GM23338 (cell line): ENCODE measurements at regions not wholly inside any gene's neighbourhood (a gene's known extent, or its start where the extent isn't known, plus 50 kb on each side); places are given as distances from the start of the nearest gene placed in this dataset.

Experiments used
- ATAC-seq: fragments of 200-7000 bp; cut with Tn5 transposase; 3 replicates; pipeline ENCODE4 v1.9.1; 2020
- DNase-seq: peaks from one replicate; pipeline ENCODE4 v3.0.0-alpha.2; 2015; ENCODE audit warnings: low spot score
- H2AFZ ChIP-seq: fragments of 200-600 bp; sonication (generic); 2 replicates; pipeline ENCODE4 v1.8.0; 2016; ENCODE audit warnings: antibody characterized with exemption, mild to moderate bottlenecking, moderate library complexity
- H3F3A ChIP-seq: fragments of 200-600 bp; sonication (generic); replicated peaks from 2 replicates; pipeline ENCODE4 v1.8.0; 2017; ENCODE audit warnings: antibody characterized with exemption, mixed run types, low read depth
- H3K27ac ChIP-seq: fragments of 200-600 bp; sonication (generic); 2 replicates; pipeline ENCODE4 v1.6.1; 2016; ENCODE audit warnings: low read depth
- H3K27me3 ChIP-seq: fragments of 200-600 bp; sonication (generic); 2 replicates; pipeline ENCODE4 v1.8.0; 2016; ENCODE audit warnings: mild to moderate bottlenecking, mixed run types, moderate library complexity; ENCODE audit not compliant: insufficient read depth
- H3K36me3 ChIP-seq: fragments of 200-600 bp; sonication (generic); 2 replicates; pipeline ENCODE4 v1.8.0; 2016; ENCODE audit warnings: mild to moderate bottlenecking; ENCODE audit not compliant: insufficient read depth
- H3K4me1 ChIP-seq: fragments of 200-600 bp; sonication (generic); 2 replicates; pipeline ENCODE4 v1.8.0; 2016; ENCODE audit warnings: mild to moderate bottlenecking, moderate library complexity; ENCODE audit not compliant: insufficient read depth
- H3K4me2 ChIP-seq: fragments of 200-600 bp; sonication (generic); 2 replicates; pipeline ENCODE4 v1.7.1; 2017; ENCODE audit warnings: mixed run types
- H3K4me3 ChIP-seq: fragments of 200-600 bp; sonication (generic); 2 replicates; pipeline ENCODE4 v1.6.1; 2016; ENCODE audit warnings: mixed run types
- H3K79me2 ChIP-seq: fragments of 200-600 bp; sonication (generic); replicated peaks from 2 replicates; pipeline ENCODE4 v1.8.0; 2017; ENCODE audit warnings: mild to moderate bottlenecking; ENCODE audit not compliant: insufficient read depth
- H3K9me2 ChIP-seq: fragments of 200-600 bp; sonication (generic); 2 replicates; pipeline ENCODE4 v1.8.0; 2017; ENCODE audit not compliant: insufficient read depth
- H4K20me1 ChIP-seq: fragments of 200-600 bp; sonication (generic); replicated peaks from 2 replicates; pipeline ENCODE4 v1.8.0; 2017; ENCODE audit warnings: mild to moderate bottlenecking; ENCODE audit not compliant: insufficient read depth
- H3K27ac Mint-ChIP-seq: 2 replicates; pipeline ENCODE4 v1.8.0; 2020; ENCODE audit warnings: inconsistent platforms, mild to moderate bottlenecking, moderate library complexity, mixed read lengths
- H3K27me3 Mint-ChIP-seq: 3 replicates; pipeline ENCODE4 v1.8.0; 2022; ENCODE audit warnings: low read depth, mild to moderate bottlenecking, moderate library complexity, mixed read lengths, inconsistent platforms; ENCODE audit not compliant: insufficient read depth, poor library complexity
- H3K36me3 Mint-ChIP-seq: 3 replicates; pipeline ENCODE4 v1.8.0; 2021; ENCODE audit warnings: low read depth, mild to moderate bottlenecking, inconsistent platforms, moderate library complexity, mixed read lengths
- H3K4me1 Mint-ChIP-seq: 3 replicates; pipeline ENCODE4 v1.8.0; 2020; ENCODE audit warnings: mild to moderate bottlenecking, inconsistent platforms, mixed read lengths
- H3K4me3 Mint-ChIP-seq: 3 replicates; pipeline ENCODE4 v1.8.0; 2021; ENCODE audit warnings: moderate library complexity, mild to moderate bottlenecking, inconsistent platforms, mixed read lengths
- H3K9me3 Mint-ChIP-seq: 3 replicates; pipeline ENCODE4 v1.8.0; 2020; ENCODE audit warnings: moderate library complexity, mild to moderate bottlenecking, inconsistent platforms, mixed read lengths
- CREB1 ChIP-seq: fragments of 250-450 bp; sonication (Bioruptor Pico); IDR thresholded peaks from 2 replicates; pipeline ENCODE4 v1.5.0; 2020; ENCODE audit warnings: low read depth, mild to moderate bottlenecking, moderate library complexity
- CTCF ChIP-seq, 2 experiments: fragments of 200-600 bp in 1 of 2; sonication (generic) in 1 of 2; conservative IDR thresholded peaks; 2 replicates each; pipeline versions ENCODE4 v1.5.1 to v1.6.1; 2016 to 2017; ENCODE audit warnings: antibody characterized with exemption in 2 of 2, low read depth in 2 of 2, mild to moderate bottlenecking in 2 of 2, moderate library complexity in 1 of 2
- JUNB ChIP-seq: IDR thresholded peaks from one replicate; pipeline ENCODE4 v1.6.1; 2016; ENCODE audit warnings: antibody characterized with exemption; ENCODE audit not compliant: unreplicated experiment
- NANOG ChIP-seq: IDR thresholded peaks from 2 replicates; pipeline ENCODE4 v1.6.1; 2016; ENCODE audit warnings: antibody characterized with exemption, borderline replicate concordance
- ZNF331 ChIP-seq: fragments of 250-450 bp; sonication (Bioruptor Pico); IDR thresholded peaks from 2 replicates; pipeline ENCODE4 v1.5.0; 2020; ENCODE audit warnings: low read depth, mild to moderate bottlenecking, moderate library complexity
- TF ChIP-seq, protein P1 (sequence below): IDR thresholded peaks from one replicate; pipeline ENCODE4 v1.6.1; 2018; ENCODE audit warnings: antibody characterized with exemption; ENCODE audit not compliant: unreplicated experiment

- H3K9me2 ChIP-seq = no peaks in the 10 kb centered on the region
Observed at GRCh38 chr14:49418789-49419188, 167.4 kb downstream of the RPS29 start.

DNA sequence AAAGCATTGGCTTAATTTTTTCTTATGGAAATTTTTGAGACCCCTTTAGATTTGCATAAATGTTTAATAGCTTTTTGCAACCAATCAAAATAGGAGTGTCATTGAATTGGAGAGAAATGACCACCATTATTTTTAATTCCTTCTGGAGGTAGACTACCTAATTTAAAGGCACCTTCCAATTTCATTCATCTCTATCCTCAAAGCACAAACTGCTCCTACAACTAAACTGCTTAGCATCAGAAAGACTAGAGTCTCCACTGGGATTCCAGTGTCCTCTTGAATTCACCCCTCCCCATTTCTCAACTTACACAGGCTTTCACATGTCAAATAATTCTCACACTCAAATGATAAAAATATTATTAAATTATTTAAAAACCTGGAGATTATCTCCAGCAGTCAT lies 168.4 kb downstream of the RPS29 start:
- Mint-ChIP-seq H3K9me3 (no peaks in the 10 kb centered on the region), H3K36me3 (no peaks in the 10 kb centered on the region), H3K27ac (no peak overlapping the region), H3K4me3 (no peak overlapping the region), H3K27me3 (peaks cover 7% of the 10 kb centered on the region), H3K4me1 (peaks cover 21% of the 10 kb centered on the region)
- Histone ChIP-seq H2AFZ (no peak overlapping the region), H3K27me3 (no peaks in the 10 kb centered on the region), H3K4me1 (peaks cover 20% of the 10 kb centered on the region), H3K36me3 (no peaks in the 10 kb centered on the region), H3K4me2 (peak overlapping the region; percentile 58; the same call in 1 of the 2 replicates), H3K79me2 (no peaks in the 10 kb centered on the region), H3K4me3 (no peak overlapping the region), H3K9me2 (no peaks in the 10 kb centered on the region), H3F3A (no peaks in the 10 kb centered on the region), H4K20me1 (no peaks in the 10 kb centered on the region), H3K27ac (no peak overlapping the region)
- ATAC-seq (peak; percentile 70), DNase-seq (peak; percentile 37)
- TF ChIP-seq NANOG = no peak

More at GRCh38 chr14:49418789-49419188, 167.4 kb downstream of the RPS29 start:
- peaks cover 20% of the 10 kb centered on the region for H3K4me1 ChIP-seq
- no peak overlapping the region for H3K4me2 ChIP-seq
- no peaks in the 10 kb centered on the region for H3K27me3 ChIP-seq
- H3K36me3 ChIP-seq = no peaks in the 10 kb centered on the region
- DNase-seq (no peak), ATAC-seq (no peak)
- no peak overlapping the region for H3K27ac ChIP-seq
- H3K9me3 Mint-ChIP-seq = no peaks in the 10 kb centered on the region
- H3K36me3 Mint-ChIP-seq = no peaks in the 10 kb centered on the region
- TF ChIP-seq, protein P1, sequence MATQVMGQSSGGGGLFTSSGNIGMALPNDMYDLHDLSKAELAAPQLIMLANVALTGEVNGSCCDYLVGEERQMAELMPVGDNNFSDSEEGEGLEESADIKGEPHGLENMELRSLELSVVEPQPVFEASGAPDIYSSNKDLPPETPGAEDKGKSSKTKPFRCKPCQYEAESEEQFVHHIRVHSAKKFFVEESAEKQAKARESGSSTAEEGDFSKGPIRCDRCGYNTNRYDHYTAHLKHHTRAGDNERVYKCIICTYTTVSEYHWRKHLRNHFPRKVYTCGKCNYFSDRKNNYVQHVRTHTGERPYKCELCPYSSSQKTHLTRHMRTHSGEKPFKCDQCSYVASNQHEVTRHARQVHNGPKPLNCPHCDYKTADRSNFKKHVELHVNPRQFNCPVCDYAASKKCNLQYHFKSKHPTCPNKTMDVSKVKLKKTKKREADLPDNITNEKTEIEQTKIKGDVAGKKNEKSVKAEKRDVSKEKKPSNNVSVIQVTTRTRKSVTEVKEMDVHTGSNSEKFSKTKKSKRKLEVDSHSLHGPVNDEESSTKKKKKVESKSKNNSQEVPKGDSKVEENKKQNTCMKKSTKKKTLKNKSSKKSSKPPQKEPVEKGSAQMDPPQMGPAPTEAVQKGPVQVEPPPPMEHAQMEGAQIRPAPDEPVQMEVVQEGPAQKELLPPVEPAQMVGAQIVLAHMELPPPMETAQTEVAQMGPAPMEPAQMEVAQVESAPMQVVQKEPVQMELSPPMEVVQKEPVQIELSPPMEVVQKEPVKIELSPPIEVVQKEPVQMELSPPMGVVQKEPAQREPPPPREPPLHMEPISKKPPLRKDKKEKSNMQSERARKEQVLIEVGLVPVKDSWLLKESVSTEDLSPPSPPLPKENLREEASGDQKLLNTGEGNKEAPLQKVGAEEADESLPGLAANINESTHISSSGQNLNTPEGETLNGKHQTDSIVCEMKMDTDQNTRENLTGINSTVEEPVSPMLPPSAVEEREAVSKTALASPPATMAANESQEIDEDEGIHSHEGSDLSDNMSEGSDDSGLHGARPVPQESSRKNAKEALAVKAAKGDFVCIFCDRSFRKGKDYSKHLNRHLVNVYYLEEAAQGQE = no peak
- TF ChIP-seq ZNF331 (CRISPR knock-in tag) (no peak), CREB1 (no peak), CTCF (conservative IDR thresholded peaks at IDR 0.05; ENCODE audit: low read depth in 2 of 2) (no peak), JUNB (no peak)
- peaks cover 7% of the 10 kb centered on the region for H3K27me3 Mint-ChIP-seq
- no peak overlapping the region for H3K27ac Mint-ChIP-seq
- no peaks in the 10 kb centered on the region for H4K20me1 ChIP-seq
- H3F3A ChIP-seq = no peaks in the 10 kb centered on the region
- no peak overlapping the region for H3K4me3 Mint-ChIP-seq
- no peaks in the 10 kb centered on the region for H3K79me2 ChIP-seq
- peaks cover 21% of the 10 kb centered on the region for H3K4me1 Mint-ChIP-seq
- H2AFZ ChIP-seq = peak overlapping the region; percentile 53; the same call in 1 of the 2 replicates
- H3K4me3 ChIP-seq = no peak overlapping the region
